ENCODE measurements at regions not wholly inside any gene's neighbourhood (a gene's known extent, or its start where the extent isn't known, plus 50 kb on each side); places are given as distances from the start of the nearest gene placed in this dataset.

DNA sequence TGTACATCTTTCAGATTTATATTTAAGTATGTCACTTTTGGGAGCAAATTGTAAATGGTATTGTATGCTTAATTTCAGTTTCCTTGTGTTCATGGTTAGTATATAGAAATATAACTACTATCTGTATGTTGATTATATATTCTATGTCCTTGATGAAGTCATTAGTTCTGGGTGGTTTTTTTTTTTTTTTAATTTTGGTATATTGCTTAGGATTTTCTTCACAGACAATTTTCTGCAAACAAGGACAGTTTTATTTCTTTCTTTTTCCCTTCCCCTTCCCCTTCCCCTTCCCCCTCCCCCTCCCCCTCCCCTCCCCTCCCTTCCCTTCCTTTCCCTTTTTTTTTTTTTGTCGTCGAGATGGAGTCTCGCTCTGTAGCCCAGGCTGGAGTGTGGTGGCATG, 430.0 kb downstream of the TYW1 start:
- no peak for TF ChIP-seq POLR2A (IDR thresholded peaks at IDR 0.05)
- TF ChIP-seq, protein P1, sequence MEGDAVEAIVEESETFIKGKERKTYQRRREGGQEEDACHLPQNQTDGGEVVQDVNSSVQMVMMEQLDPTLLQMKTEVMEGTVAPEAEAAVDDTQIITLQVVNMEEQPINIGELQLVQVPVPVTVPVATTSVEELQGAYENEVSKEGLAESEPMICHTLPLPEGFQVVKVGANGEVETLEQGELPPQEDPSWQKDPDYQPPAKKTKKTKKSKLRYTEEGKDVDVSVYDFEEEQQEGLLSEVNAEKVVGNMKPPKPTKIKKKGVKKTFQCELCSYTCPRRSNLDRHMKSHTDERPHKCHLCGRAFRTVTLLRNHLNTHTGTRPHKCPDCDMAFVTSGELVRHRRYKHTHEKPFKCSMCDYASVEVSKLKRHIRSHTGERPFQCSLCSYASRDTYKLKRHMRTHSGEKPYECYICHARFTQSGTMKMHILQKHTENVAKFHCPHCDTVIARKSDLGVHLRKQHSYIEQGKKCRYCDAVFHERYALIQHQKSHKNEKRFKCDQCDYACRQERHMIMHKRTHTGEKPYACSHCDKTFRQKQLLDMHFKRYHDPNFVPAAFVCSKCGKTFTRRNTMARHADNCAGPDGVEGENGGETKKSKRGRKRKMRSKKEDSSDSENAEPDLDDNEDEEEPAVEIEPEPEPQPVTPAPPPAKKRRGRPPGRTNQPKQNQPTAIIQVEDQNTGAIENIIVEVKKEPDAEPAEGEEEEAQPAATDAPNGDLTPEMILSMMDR (IDR thresholded peaks at IDR 0.05): no peak
